A673 (cell line): ENCODE measurements at regions not wholly inside any gene's neighbourhood (a gene's known extent, or its start where the extent isn't known, plus 50 kb on each side); places are given as distances from the start of the nearest gene placed in this dataset.

Experiments
- EZH2 ChIP-seq: fragments of 200-600 bp; sonication (generic); IDR thresholded peaks from 2 replicates; pipeline ENCODE4 v1.6.1; 2017; ENCODE audit warnings: borderline replicate concordance, low read depth, mild to moderate bottlenecking, mixed read lengths, antibody characterized with exemption, low read length; ENCODE audit not compliant: poor library complexity, severe bottlenecking
- TF ChIP-seq, protein P1 (sequence below): fragments of 300-800, 200-600 bp; sonication (generic); conservative IDR thresholded peaks from 2 replicates; pipeline ENCODE4 v1.5.1; 2017; ENCODE audit warnings: low read depth, mild to moderate bottlenecking, antibody characterized with exemption, low read length, moderate library complexity, mixed read lengths

DNA sequence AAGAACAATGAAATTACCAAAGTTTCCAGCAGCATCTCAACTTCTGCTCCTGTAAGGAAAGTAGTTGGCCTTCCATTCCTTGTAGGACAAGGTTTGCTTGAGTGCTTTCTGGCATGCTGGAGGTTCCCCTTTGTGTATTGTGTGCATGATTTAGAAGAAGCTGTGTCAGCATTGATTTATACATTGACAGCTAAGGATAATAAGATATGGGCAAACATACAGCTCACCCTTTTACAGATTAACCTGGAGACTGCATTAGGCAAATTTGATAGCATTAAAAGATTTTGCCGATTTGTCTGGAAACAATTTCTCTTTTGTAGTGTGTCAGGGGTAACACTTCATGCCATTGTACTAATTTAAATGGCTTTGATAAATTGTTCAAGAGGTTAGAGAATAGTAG, 221.8 kb upstream of the PACRGL start:
- TF ChIP-seq, protein P1, sequence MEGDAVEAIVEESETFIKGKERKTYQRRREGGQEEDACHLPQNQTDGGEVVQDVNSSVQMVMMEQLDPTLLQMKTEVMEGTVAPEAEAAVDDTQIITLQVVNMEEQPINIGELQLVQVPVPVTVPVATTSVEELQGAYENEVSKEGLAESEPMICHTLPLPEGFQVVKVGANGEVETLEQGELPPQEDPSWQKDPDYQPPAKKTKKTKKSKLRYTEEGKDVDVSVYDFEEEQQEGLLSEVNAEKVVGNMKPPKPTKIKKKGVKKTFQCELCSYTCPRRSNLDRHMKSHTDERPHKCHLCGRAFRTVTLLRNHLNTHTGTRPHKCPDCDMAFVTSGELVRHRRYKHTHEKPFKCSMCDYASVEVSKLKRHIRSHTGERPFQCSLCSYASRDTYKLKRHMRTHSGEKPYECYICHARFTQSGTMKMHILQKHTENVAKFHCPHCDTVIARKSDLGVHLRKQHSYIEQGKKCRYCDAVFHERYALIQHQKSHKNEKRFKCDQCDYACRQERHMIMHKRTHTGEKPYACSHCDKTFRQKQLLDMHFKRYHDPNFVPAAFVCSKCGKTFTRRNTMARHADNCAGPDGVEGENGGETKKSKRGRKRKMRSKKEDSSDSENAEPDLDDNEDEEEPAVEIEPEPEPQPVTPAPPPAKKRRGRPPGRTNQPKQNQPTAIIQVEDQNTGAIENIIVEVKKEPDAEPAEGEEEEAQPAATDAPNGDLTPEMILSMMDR: no peak
- no peak for TF ChIP-seq EZH2
